ENCODE measurements at regions not wholly inside any gene's neighbourhood (a gene's known extent, or its start where the extent isn't known, plus 50 kb on each side); places are given as distances from the start of the nearest gene placed in this dataset.

DNA sequence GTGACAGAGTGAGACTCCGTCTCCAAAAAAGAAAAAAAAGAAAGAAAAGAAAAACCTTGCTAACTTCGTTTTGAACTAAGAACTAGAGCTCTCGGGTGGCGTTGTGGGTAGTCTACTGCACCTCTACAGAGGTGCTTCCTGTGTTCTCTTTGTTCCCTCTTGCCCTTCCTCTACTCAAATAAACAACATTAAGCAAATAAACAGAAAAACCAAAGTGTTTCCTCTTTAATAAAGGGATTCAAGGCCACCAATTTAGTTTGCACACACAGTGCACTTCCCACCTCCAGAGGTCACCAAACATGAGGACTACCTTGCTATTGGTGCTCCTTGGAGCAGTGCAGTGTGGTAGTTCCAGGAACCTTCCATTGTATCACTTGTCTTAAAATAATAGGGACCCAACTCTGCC is 354.2 kb upstream of the TBL1XR1 start:
- TF ChIP-seq CTCF (IDR thresholded peaks at IDR 0.05), result no peak
- TF ChIP-seq POLR2AphosphoS5 (IDR thresholded peaks at IDR 0.05), result no peak
